HEK293 (cell line): ENCODE measurements at regions not wholly inside any gene's neighbourhood (a gene's known extent, or its start where the extent isn't known, plus 50 kb on each side); places are given as distances from the start of the nearest gene placed in this dataset.

Experiments
- ZFHX2 ChIP-seq: fragments of 450-650 bp; formaldehyde crosslinking; conservative IDR thresholded peaks from 2 replicates; pipeline ENCODE4 v1.5.1; 2016; ENCODE audit warnings: missing biosample characterization, missing genetic modification characterization
- ZNF155 ChIP-seq: fragments of 450-650 bp; formaldehyde crosslinking; IDR thresholded peaks from 2 replicates; pipeline ENCODE4 v1.5.1; 2016; ENCODE audit warnings: missing biosample characterization, missing genetic modification characterization
- ZNF354C ChIP-seq: fragments of 450-650 bp; formaldehyde crosslinking; IDR thresholded peaks from 2 replicates; pipeline ENCODE4 v1.5.1; 2016; ENCODE audit warnings: missing biosample characterization, missing genetic modification characterization, low read depth, borderline replicate concordance
- TF ChIP-seq, protein P1 (sequence below): fragments of 450-650 bp; formaldehyde crosslinking; IDR thresholded peaks from 2 replicates; pipeline ENCODE4 v1.5.1; 2016; ENCODE audit warnings: missing biosample characterization, missing genetic modification characterization
- TF ChIP-seq, protein P2 (sequence below): fragments of 450-650 bp; formaldehyde crosslinking; IDR thresholded peaks from 2 replicates; pipeline ENCODE4 v1.5.1; 2017; ENCODE audit warnings: missing biosample characterization, mild to moderate bottlenecking, missing genetic modification characterization, moderate library complexity
- TF ChIP-seq, protein P3 (sequence below): fragments of 450-650 bp; formaldehyde crosslinking; IDR thresholded peaks from 2 replicates; pipeline ENCODE4 v1.5.1; 2016; ENCODE audit warnings: missing biosample characterization, missing genetic modification characterization

DNA sequence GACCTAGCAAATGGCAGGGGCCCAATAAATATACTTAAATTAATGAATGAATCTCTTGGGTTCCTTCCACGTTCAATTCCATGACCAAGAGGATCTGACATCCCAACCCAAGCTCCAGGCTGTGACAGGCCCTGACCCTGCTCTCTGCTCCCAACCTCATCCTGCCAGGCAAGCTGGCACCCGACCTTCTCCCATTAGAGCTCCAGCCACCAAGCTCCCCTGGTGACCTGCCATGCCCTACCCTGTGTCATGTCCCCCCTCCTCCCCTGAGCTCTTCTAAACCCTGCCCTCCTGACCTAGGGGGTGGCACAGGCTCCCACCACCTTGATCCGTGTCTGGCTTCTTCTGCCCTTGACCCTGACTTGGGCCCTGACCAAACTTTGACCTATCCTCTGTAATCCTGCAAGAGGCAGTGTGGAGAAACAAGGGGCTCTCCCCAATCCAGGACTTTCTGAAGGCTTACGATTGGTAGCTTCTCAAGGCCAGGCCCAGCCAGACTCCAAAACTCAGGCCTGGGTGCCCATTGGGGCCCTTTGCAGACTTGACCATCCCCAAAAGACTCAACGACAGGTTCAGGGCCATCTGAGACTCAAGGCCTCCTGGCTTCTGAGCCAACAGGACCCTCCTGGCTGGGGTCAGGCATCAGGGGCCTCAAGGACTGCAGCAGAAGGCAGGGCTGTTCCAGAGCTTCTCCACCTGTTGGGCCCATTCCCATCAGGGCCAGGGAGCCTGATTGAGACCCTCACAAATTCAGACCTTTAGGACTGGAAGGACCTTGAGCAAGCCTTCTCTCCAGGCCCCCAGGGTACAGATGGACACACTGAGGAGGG lies 249.0 kb downstream of the PTPRU start:
- TF ChIP-seq, protein P1, sequence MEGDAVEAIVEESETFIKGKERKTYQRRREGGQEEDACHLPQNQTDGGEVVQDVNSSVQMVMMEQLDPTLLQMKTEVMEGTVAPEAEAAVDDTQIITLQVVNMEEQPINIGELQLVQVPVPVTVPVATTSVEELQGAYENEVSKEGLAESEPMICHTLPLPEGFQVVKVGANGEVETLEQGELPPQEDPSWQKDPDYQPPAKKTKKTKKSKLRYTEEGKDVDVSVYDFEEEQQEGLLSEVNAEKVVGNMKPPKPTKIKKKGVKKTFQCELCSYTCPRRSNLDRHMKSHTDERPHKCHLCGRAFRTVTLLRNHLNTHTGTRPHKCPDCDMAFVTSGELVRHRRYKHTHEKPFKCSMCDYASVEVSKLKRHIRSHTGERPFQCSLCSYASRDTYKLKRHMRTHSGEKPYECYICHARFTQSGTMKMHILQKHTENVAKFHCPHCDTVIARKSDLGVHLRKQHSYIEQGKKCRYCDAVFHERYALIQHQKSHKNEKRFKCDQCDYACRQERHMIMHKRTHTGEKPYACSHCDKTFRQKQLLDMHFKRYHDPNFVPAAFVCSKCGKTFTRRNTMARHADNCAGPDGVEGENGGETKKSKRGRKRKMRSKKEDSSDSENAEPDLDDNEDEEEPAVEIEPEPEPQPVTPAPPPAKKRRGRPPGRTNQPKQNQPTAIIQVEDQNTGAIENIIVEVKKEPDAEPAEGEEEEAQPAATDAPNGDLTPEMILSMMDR (tag by site-specific recombination), result no peak
- TF ChIP-seq ZNF354C (tag by site-specific recombination) (no peak), ZFHX2 (tag by site-specific recombination) (no peak), ZNF155 (no peak)
- TF ChIP-seq, protein P2, sequence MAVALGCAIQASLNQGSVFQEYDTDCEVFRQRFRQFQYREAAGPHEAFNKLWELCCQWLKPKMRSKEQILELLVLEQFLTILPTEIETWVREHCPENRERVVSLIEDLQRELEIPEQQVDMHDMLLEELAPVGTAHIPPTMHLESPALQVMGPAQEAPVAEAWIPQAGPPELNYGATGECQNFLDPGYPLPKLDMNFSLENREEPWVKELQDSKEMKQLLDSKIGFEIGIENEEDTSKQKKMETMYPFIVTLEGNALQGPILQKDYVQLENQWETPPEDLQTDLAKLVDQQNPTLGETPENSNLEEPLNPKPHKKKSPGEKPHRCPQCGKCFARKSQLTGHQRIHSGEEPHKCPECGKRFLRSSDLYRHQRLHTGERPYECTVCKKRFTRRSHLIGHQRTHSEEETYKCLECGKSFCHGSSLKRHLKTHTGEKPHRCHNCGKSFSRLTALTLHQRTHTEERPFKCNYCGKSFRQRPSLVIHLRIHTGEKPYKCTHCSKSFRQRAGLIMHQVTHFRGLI, result no peak
- TF ChIP-seq, protein P3, sequence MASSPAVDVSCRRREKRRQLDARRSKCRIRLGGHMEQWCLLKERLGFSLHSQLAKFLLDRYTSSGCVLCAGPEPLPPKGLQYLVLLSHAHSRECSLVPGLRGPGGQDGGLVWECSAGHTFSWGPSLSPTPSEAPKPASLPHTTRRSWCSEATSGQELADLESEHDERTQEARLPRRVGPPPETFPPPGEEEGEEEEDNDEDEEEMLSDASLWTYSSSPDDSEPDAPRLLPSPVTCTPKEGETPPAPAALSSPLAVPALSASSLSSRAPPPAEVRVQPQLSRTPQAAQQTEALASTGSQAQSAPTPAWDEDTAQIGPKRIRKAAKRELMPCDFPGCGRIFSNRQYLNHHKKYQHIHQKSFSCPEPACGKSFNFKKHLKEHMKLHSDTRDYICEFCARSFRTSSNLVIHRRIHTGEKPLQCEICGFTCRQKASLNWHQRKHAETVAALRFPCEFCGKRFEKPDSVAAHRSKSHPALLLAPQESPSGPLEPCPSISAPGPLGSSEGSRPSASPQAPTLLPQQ (tag by site-specific recombination), result no peak
